ENCODE measurements at regions not wholly inside any gene's neighbourhood (a gene's known extent, or its start where the extent isn't known, plus 50 kb on each side); places are given as distances from the start of the nearest gene placed in this dataset.

- TF ChIP-seq, protein P1, sequence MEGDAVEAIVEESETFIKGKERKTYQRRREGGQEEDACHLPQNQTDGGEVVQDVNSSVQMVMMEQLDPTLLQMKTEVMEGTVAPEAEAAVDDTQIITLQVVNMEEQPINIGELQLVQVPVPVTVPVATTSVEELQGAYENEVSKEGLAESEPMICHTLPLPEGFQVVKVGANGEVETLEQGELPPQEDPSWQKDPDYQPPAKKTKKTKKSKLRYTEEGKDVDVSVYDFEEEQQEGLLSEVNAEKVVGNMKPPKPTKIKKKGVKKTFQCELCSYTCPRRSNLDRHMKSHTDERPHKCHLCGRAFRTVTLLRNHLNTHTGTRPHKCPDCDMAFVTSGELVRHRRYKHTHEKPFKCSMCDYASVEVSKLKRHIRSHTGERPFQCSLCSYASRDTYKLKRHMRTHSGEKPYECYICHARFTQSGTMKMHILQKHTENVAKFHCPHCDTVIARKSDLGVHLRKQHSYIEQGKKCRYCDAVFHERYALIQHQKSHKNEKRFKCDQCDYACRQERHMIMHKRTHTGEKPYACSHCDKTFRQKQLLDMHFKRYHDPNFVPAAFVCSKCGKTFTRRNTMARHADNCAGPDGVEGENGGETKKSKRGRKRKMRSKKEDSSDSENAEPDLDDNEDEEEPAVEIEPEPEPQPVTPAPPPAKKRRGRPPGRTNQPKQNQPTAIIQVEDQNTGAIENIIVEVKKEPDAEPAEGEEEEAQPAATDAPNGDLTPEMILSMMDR (conservative IDR thresholded peaks at IDR 0.05; ENCODE audit: low read depth, low read length), result no peak
- TF ChIP-seq EZH2phosphoT487 (IDR thresholded peaks at IDR 0.05; ENCODE audit: borderline replicate concordance, low read length), result no peak
Measured at GRCh38 chr2:9100080-9100876, 96.8 kb upstream of the MBOAT2 start.

Data from PC-3 (cell line).